ENCODE measurements at regions not wholly inside any gene's neighbourhood (a gene's known extent, or its start where the extent isn't known, plus 50 kb on each side); places are given as distances from the start of the nearest gene placed in this dataset.

DNA sequence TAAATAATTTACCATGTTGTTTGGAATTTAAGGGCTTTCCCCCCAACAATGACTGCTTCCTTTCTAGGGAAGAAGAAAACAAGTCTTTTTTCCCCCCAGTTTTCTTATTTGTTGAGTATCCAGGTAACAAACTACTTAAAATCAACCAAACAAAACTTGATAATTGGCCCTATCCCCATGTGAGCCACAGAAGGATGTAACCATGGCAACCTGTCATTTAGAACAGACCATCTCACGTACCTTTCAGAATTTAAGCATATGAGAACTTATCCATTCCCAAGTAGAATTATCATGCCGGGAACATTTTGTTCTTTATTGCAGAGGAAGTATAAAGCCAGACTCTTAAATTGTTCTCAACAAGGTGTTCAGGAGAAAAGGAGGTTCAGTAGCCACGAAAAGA, 392.3 kb downstream of the CETN3 start:
- TF ChIP-seq, protein P1, sequence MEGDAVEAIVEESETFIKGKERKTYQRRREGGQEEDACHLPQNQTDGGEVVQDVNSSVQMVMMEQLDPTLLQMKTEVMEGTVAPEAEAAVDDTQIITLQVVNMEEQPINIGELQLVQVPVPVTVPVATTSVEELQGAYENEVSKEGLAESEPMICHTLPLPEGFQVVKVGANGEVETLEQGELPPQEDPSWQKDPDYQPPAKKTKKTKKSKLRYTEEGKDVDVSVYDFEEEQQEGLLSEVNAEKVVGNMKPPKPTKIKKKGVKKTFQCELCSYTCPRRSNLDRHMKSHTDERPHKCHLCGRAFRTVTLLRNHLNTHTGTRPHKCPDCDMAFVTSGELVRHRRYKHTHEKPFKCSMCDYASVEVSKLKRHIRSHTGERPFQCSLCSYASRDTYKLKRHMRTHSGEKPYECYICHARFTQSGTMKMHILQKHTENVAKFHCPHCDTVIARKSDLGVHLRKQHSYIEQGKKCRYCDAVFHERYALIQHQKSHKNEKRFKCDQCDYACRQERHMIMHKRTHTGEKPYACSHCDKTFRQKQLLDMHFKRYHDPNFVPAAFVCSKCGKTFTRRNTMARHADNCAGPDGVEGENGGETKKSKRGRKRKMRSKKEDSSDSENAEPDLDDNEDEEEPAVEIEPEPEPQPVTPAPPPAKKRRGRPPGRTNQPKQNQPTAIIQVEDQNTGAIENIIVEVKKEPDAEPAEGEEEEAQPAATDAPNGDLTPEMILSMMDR (IDR thresholded peaks at IDR 0.05): no peak
- TF ChIP-seq POLR2A (IDR thresholded peaks at IDR 0.05) (no peak), POLR2AphosphoS5 (IDR thresholded peaks at IDR 0.05; ENCODE audit: insufficient read depth in 1 of 2, low read depth in 1 of 2) (no peak)
